Body of pancreas (tissue), 4 donors: ENCODE measurements at regions not wholly inside any gene's neighbourhood (a gene's known extent, or its start where the extent isn't known, plus 50 kb on each side); places are given as distances from the start of the nearest gene placed in this dataset.

Experiments used
- ATAC-seq: fragments of 150-250 bp; one replicate; pipeline ENCODE4 v1.9.1; 2016
- DNase-seq, 4 donors: peaks; one replicate each; pipeline ENCODE4 v3.0.0-alpha.2; 2019
- H3K27ac ChIP-seq, 4 donors: fragments of 200-600 bp; sonication (generic); 1 replicate in 3 of 4; 2 replicates in 1 of 4; pipeline versions ENCODE4 v1.5.1 to v1.6.1; 2016 to 2019; ENCODE audit warnings: mild to moderate bottlenecking in 1 of 4, mixed read lengths in 1 of 4, moderate library complexity in 1 of 4
- H3K27me3 ChIP-seq, 2 donors: fragments of 200-600 bp; sonication (generic); one replicate each; pipeline ENCODE4 v1.6.0; 2016; ENCODE audit warnings: mild to moderate bottlenecking in 1 of 2
- H3K36me3 ChIP-seq, 2 donors: fragments of 200-600 bp; sonication (generic); replicated peaks in 1 of 2; 2 replicates each; pipeline ENCODE4 v1.5.1; 2016; ENCODE audit warnings: low read depth in 2 of 2; ENCODE audit not compliant: insufficient read depth in 1 of 2
- H3K4me1 ChIP-seq: fragments of 200-600 bp; sonication (generic); one replicate; pipeline ENCODE4 v1.6.0; 2016
- H3K4me3 ChIP-seq, 2 donors: fragments of 200-600 bp; sonication (generic); 1 replicate in 1 of 2; 2 replicates in 1 of 2; pipeline ENCODE4 v1.5.1; 2016 to 2019
- H3K9me3 ChIP-seq, 3 donors: fragments of 200-600 bp; sonication (generic); 1 replicate in 2 of 3; 2 replicates in 1 of 3; pipeline ENCODE4 v1.5.1; 2016
- CTCF ChIP-seq, 7 experiments: fragments of 450-650 bp in 4 of 7; fragments of 200-600 bp in 3 of 7; sonication (generic) in 3 of 7; IDR thresholded peaks; one replicate each; pipeline ENCODE4 v1.5.1; 2016 to 2019; ENCODE audit warnings: antibody characterized with exemption in 7 of 7
- POLR2A ChIP-seq, 3 donors: fragments of 450-650 bp; IDR thresholded peaks; one replicate each; pipeline ENCODE4 v1.6.1; 2016; ENCODE audit warnings: antibody characterized with exemption in 3 of 3, mild to moderate bottlenecking in 2 of 3
- WGBS, 2 donors: methylation state at CpG; one replicate each; pipeline ENCODE4 v1.1.5; 2017; 5-methylcytosine and 5-hydroxymethylcytosine counted together
- intact Hi-C: fragments of 100-400 bp; cut with DNase I; formaldehyde crosslinking; loops from one replicate; pipeline ENCODE4 v1.15.1; 2023

- no peak overlapping the region for H3K27ac ChIP-seq
- DNase-seq (no peak), ATAC-seq (no peak)
- intact Hi-C loops, result no loop called here
- no peak overlapping the region for H3K4me3 ChIP-seq
- H3K36me3 ChIP-seq, result no peaks in the 10 kb centered on the region
- TF ChIP-seq CTCF (IDR thresholded peaks at IDR 0.05) (no peak), POLR2A (IDR thresholded peaks at IDR 0.05) (no peak)
- no peaks in the 10 kb centered on the region for H3K27me3 ChIP-seq
- WGBS, 2 donors, result 67 to 83% methylated on average over 1 to 2 of the region's 2 CpGs
- H3K9me3 ChIP-seq, result no peaks in the 10 kb centered on the region
- no peaks in the 10 kb centered on the region for H3K4me1 ChIP-seq
Measured at GRCh38 chrX:64097891-64098290, 107.6 kb downstream of the AMER1 start.

DNA sequence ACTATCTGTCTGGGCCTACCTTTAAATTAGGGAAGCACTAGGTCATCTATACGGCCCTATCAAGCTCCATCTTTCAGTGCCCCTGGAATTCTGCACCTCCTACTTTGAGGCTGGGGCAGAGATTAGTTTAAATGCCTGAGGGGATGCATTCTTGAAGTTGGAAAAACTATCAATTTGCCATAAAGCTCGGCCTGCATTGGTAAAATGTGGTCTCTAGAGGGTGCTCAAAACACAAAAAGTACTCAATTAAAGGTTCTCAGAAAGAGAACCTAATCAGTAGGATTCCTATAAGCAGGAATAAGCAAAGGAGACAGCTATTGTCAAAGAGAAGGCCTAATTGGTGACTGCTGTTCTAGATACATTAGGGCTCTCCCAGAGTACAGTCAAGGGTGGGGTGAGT is 111.7 kb downstream of the AMER1 start:
- H3K36me3 ChIP-seq, result no peaks in the 10 kb centered on the region
- H3K27me3 ChIP-seq, result no peaks in the 10 kb centered on the region
- TF ChIP-seq CTCF (IDR thresholded peaks at IDR 0.05) (peak in 5 of 7 experiments; percentile 18 to 51 (median 32)), POLR2A (IDR thresholded peaks at IDR 0.05) (no peak)
- WGBS, 2 donors, result 0 to 17% methylated on average over 1 to 2 of the region's 2 CpGs
- DNase-seq (no peak), ATAC-seq (no peak)
- no peaks in the 10 kb centered on the region for H3K9me3 ChIP-seq
- H3K27ac ChIP-seq, result no peak overlapping the region
- no peak overlapping the region for H3K4me3 ChIP-seq
- H3K4me1 ChIP-seq, result no peaks in the 10 kb centered on the region
- intact Hi-C loops, result no loop called here
